Muscle of leg (tissue), 3 donors: ENCODE measurements at regions not wholly inside any gene's neighbourhood (a gene's known extent, or its start where the extent isn't known, plus 50 kb on each side); places are given as distances from the start of the nearest gene placed in this dataset.

Source experiments
- DNase-seq: peaks from one replicate; pipeline ENCODE4 v3.0.0; 2013
- H3K27ac ChIP-seq: one replicate; pipeline ENCODE4 v1.5.1; 2013; ENCODE audit warnings: mild to moderate bottlenecking, low read length, control low read depth
- H3K27me3 ChIP-seq: one replicate; pipeline ENCODE4 v1.6.1; 2013; ENCODE audit warnings: low read length; ENCODE audit not compliant: control insufficient read depth, insufficient read depth
- H3K36me3 ChIP-seq: one replicate; pipeline ENCODE4 v1.6.1; 2013; ENCODE audit warnings: low read length; ENCODE audit not compliant: control insufficient read depth, insufficient read depth
- H3K4me1 ChIP-seq: one replicate; pipeline ENCODE4 v1.6.1; 2013; ENCODE audit warnings: low read length; ENCODE audit not compliant: control insufficient read depth, insufficient read depth
- H3K4me3 ChIP-seq: one replicate; pipeline ENCODE4 v1.5.1; 2013; ENCODE audit warnings: low read length, control low read depth
- H3K9me3 ChIP-seq: replicated peaks from 2 replicates; pipeline ENCODE4 v1.6.1; 2013; ENCODE audit warnings: low read depth, low read length; ENCODE audit not compliant: control insufficient read depth
- WGBS: methylation state at CpG from one replicate; pipeline ENCODE4 v1.1.5; 2013; ENCODE audit warnings: missing lambda C conversion rate; ENCODE audit not compliant: insufficient coverage; 5-methylcytosine and 5-hydroxymethylcytosine counted together

DNA sequence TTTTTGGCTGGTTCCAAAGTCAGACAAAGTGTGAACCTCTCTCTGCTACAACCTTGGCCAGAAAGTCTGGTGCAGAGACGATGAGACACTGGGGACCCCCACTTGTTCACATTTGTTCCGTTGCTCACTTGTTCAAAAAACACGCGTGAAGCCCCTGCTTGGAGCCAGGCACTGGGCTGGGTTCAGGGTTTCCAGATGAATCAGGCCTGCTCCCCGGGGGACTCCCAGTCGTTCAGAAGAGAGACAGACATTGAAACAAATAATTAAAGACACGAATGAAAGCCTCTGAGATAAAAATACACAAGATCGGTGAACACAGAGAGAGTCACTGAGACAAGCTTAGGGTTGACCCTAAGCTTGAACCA lies 101.5 kb upstream of the RUNX3 start:
- peaks cover 40% of the 10 kb centered on the region for H3K4me1 ChIP-seq
- peak overlapping the region; percentile 29 for H3K27ac ChIP-seq
- WGBS = 28% methylated on average over 8 of the region's 8 CpGs

GRCh38 chr1:25030674-25031589 lies 100.9 kb upstream of the RUNX3 start:
- peaks cover 42% of the 10 kb centered on the region for H3K4me1 ChIP-seq
- 66% methylated on average over 4 of the region's 6 CpGs for WGBS
- DNase-seq = no peak

More for the DNA sequence above, 101.5 kb upstream of the RUNX3 start:
- no peaks in the 10 kb centered on the region for H3K36me3 ChIP-seq
- H3K4me3 ChIP-seq = no peak overlapping the region
- DNase-seq = peak; percentile 52
- H3K9me3 ChIP-seq = no peaks in the 10 kb centered on the region
- peaks cover 26% of the 10 kb centered on the region for H3K27me3 ChIP-seq

GRCh38 chr1:25030012-25030411 lies 99.9 kb upstream of the RUNX3 start:
- Histone ChIP-seq H3K4me3 (no peak overlapping the region), H3K36me3 (no peaks in the 10 kb centered on the region), H3K9me3 (no peaks in the 10 kb centered on the region), H3K27me3 (peaks cover 26% of the 10 kb centered on the region), H3K4me1 (peaks cover 42% of the 10 kb centered on the region), H3K27ac (no peak overlapping the region)
- no peak for DNase-seq
- 100% methylated on average over 2 of the region's 2 CpGs for WGBS

More at GRCh38 chr1:25030674-25031589, 100.9 kb upstream of the RUNX3 start:
- H3K27ac ChIP-seq = no peak overlapping the region
- no peaks in the 10 kb centered on the region for H3K9me3 ChIP-seq
- H3K27me3 ChIP-seq = peaks cover 26% of the 10 kb centered on the region
- no peaks in the 10 kb centered on the region for H3K36me3 ChIP-seq
- H3K4me3 ChIP-seq = no peak overlapping the region

DNA sequence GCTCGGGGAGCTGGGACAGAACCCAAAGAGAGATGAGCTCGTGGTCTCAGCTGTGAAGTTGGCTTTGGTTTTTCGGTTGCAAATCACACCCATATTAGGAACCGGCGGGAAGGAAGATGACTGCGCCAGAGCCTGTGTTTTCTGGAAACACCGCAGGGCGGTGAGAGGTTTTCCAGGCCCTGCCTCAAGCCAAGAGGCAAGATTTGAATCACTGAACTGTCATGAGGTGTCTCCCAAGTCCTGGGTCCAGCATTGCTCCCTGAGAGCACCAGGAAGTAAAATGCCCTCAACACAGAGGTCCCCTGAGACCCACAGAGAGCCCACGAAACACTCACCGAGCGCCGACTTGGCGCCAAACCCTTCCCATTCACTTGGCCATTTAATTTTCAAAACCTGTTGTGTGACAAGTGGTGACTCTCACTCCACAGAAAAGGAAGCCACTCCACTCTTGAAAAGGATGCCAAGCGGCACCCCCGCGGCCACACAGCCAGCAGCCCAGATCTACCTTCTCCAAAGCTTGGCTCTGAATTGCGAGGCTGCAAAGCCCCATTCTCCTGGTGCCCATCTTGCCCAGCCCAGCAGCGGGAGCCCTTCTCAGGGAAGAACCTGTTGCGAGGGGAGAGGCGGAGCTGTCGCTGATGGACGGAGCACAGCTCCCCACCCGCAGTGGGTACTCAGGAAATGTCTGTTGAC lies 99.0 kb upstream of the RUNX3 start:
- Histone ChIP-seq H3K4me3 (no peak overlapping the region), H3K36me3 (no peaks in the 10 kb centered on the region), H3K4me1 (peaks cover 38% of the 10 kb centered on the region), H3K9me3 (no peaks in the 10 kb centered on the region), H3K27ac (no peak overlapping the region), H3K27me3 (peaks cover 26% of the 10 kb centered on the region)
- DNase-seq = peak; percentile 74
- 54% methylated on average over 19 of the region's 23 CpGs for WGBS

GRCh38 chr1:25028587-25028906 lies 98.5 kb upstream of the RUNX3 start:
- no peak overlapping the region for H3K27ac ChIP-seq
- 56% methylated on average over 9 of the region's 12 CpGs for WGBS
- peaks cover 26% of the 10 kb centered on the region for H3K27me3 ChIP-seq
- peaks cover 33% of the 10 kb centered on the region for H3K4me1 ChIP-seq
- H3K4me3 ChIP-seq = no peak overlapping the region
- no peaks in the 10 kb centered on the region for H3K9me3 ChIP-seq
- H3K36me3 ChIP-seq = no peaks in the 10 kb centered on the region
- DNase-seq = no peak

GRCh38 chr1:25027822-25028586 lies 97.9 kb upstream of the RUNX3 start:
- Histone ChIP-seq H3K27ac (no peak overlapping the region), H3K4me3 (no peak overlapping the region), H3K9me3 (no peaks in the 10 kb centered on the region), H3K27me3 (peaks cover 26% of the 10 kb centered on the region), H3K36me3 (no peaks in the 10 kb centered on the region), H3K4me1 (peaks cover 31% of the 10 kb centered on the region)
- no peak for DNase-seq
- 84% methylated on average over 11 of the region's 13 CpGs for WGBS

DNA sequence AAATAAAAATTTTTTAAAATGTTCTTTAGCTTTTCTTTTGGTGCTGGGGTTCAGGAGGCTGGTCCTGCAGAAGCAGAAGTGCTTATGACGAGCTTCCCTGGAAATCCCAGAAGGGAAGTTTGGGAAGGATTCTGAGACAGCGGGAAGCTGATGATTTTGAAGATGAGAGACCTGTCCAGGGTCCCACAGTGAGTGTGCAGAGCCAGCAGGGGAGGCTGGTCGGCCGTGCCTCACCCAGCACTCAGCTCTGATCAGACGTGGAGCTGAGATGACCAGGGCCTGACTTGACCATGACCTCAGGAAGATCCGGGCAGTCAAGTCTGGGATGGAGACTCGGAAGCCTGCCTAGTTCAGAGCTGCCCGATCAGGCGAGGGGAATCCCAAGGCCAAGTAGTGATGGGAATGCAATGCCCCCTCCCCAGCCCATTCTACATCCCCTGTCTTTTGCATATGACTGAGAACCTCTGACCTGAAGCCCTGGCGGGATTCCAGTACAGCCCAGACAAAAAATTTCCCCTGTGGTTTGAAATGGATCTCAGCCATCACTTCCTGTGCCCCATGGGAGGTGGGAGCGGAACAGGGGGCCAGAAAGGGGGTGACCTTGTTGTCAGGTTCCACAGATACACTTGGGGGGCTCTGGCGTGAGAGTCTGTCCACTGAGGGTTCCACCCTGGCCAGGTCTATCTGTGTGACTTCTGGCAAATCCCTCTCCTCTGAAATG lies 96.8 kb upstream of the RUNX3 start:
- Histone ChIP-seq H3K4me3 (no peak overlapping the region), H3K27me3 (peaks cover 26% of the 10 kb centered on the region), H3K36me3 (no peaks in the 10 kb centered on the region), H3K27ac (no peak overlapping the region), H3K9me3 (no peaks in the 10 kb centered on the region), H3K4me1 (peaks cover 31% of the 10 kb centered on the region)
- 31% methylated on average over 10 of the region's 12 CpGs for WGBS
- no peak for DNase-seq

DNA sequence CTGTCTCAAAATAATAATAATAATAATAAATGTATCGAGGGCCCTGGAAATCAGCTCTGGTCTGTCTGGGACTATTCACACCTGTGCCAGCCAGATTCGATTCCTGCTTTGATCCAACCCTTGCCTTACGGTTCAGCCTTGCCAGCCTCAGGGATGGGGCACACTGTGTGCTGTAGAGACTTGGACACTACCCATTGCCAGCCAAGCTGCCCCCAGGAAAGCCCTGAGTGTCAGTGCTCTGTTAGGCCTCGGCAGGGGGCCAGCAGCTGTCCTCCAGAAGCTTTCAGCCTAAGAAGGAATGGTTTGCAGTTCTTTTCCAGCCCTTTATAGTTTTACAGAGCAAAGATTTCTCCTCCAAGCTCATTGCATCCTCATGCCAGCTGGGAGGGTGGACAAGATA lies 96.2 kb upstream of the RUNX3 start:
- no peak for DNase-seq
- WGBS = 74% methylated on average over 4 of the region's 4 CpGs
- no peaks in the 10 kb centered on the region for H3K36me3 ChIP-seq

GRCh38 chr1:25024615-25025350 lies 94.7 kb upstream of the RUNX3 start:
- WGBS = 79% methylated on average over 11 of the region's 15 CpGs
- H3K4me1 ChIP-seq = peaks cover 29% of the 10 kb centered on the region
- no peaks in the 10 kb centered on the region for H3K36me3 ChIP-seq
- H3K27me3 ChIP-seq = peaks cover 15% of the 10 kb centered on the region
- H3K4me3 ChIP-seq = no peak overlapping the region
- no peak for DNase-seq
- no peak overlapping the region for H3K27ac ChIP-seq
- H3K9me3 ChIP-seq = no peaks in the 10 kb centered on the region

More for the DNA sequence above, 96.2 kb upstream of the RUNX3 start:
- Histone ChIP-seq H3K4me1 (peaks cover 29% of the 10 kb centered on the region), H3K9me3 (no peaks in the 10 kb centered on the region), H3K4me3 (no peak overlapping the region), H3K27ac (no peak overlapping the region), H3K27me3 (peaks cover 25% of the 10 kb centered on the region)
